GM12891 (cell line): ENCODE measurements at regions not wholly inside any gene's neighbourhood (a gene's known extent, or its start where the extent isn't known, plus 50 kb on each side); places are given as distances from the start of the nearest gene placed in this dataset.

Source experiments
- PAX5 ChIP-seq: IDR thresholded peaks from 2 replicates; pipeline ENCODE4 v1.6.1; 2011; ENCODE audit warnings: low read length, moderate library complexity, mild to moderate bottlenecking; ENCODE audit not compliant: insufficient read depth, severe bottlenecking
- POLR2A ChIP-seq: IDR thresholded peaks from 2 replicates; pipeline ENCODE4 v1.6.1; 2011; ENCODE audit warnings: low read depth, low read length, control low read depth
- POLR2AphosphoS5 ChIP-seq: IDR thresholded peaks from 2 replicates; pipeline ENCODE4 v1.6.1; 2011; ENCODE audit warnings: low read depth, low read length, control low read depth
- POU2F2 ChIP-seq: IDR thresholded peaks from 2 replicates; pipeline ENCODE4 v1.6.1; 2011; ENCODE audit warnings: low read depth, mild to moderate bottlenecking, control low read depth, low read length, moderate library complexity
- SPI1 ChIP-seq: IDR thresholded peaks from 2 replicates; pipeline ENCODE4 v1.6.1; 2011; ENCODE audit warnings: low read depth, low read length, control low read depth
- TAF1 ChIP-seq: IDR thresholded peaks from 2 replicates; pipeline ENCODE4 v1.6.1; 2011; ENCODE audit warnings: low read depth, low read length, control low read depth

GRCh38 chr4:18878561-18878960 is 857.0 kb upstream of the LCORL start:
- TF ChIP-seq POLR2AphosphoS5: no peak
- TF ChIP-seq POU2F2: no peak
- no peak for TF ChIP-seq POLR2A
- no peak for TF ChIP-seq TAF1
- TF ChIP-seq PAX5: no peak
- TF ChIP-seq SPI1: no peak
